H1 (cell line): ENCODE measurements at regions not wholly inside any gene's neighbourhood (a gene's known extent, or its start where the extent isn't known, plus 50 kb on each side); places are given as distances from the start of the nearest gene placed in this dataset.

Experiments
- CTCF ChIA-PET: fragments of 300-600 bp; sonication (Branson Sonifier 250); formaldehyde crosslinking; loops from one replicate; lab custom pipeline; 2021; ENCODE audit not compliant: partially characterized antibody; lab: Charles Lee
- POLR2A ChIA-PET: fragments of 300-600 bp; sonication (Branson Sonifier 250); formaldehyde crosslinking; loops from one replicate; lab custom pipeline; 2021; ENCODE audit warnings: inconsistent platforms; ENCODE audit not compliant: partially characterized antibody; lab: Charles Lee
- DNase-seq, 2 experiments: peaks; one replicate each; pipeline versions ENCODE4 v3.0.0 to v3.0.0-alpha.2; 2010 to 2022; ENCODE audit warnings: low spot score in 2 of 2, low read depth in 1 of 2, mixed read lengths in 1 of 2
- FAIRE-seq: peaks from 2 replicates; lab custom pipeline; 2011; peaks lifted over from hg19 to GRCh38; lab: Jason Lieb, UNC
- H2AFZ ChIP-seq: 2 replicates; pipeline ENCODE4 v1.8.1; 2012; ENCODE audit warnings: low read length, inconsistent platforms
- H2AK5ac ChIP-seq: 2 replicates; pipeline ENCODE4 v1.6.1; 2013; ENCODE audit warnings: low read depth, low read length
- H2BK120ac ChIP-seq: replicated peaks from 2 replicates; pipeline ENCODE3; 2013; ENCODE audit warnings: low read depth, low read length, inconsistent platforms
- H2BK12ac ChIP-seq: 2 replicates; pipeline ENCODE4 v1.6.1; 2013; ENCODE audit warnings: low read depth, low read length
- H2BK15ac ChIP-seq: 2 replicates; pipeline ENCODE4 v1.6.1; 2013; ENCODE audit warnings: low read length
- H2BK20ac ChIP-seq: 2 replicates; pipeline ENCODE4 v1.6.1; 2013; ENCODE audit warnings: low read length
- H2BK5ac ChIP-seq: 2 replicates; pipeline ENCODE4 v1.6.1; 2013; ENCODE audit warnings: low read depth, low read length
- H3K14ac ChIP-seq: 2 replicates; pipeline ENCODE4 v1.6.1; 2013; ENCODE audit warnings: inconsistent platforms; ENCODE audit not compliant: insufficient read length
- H3K18ac ChIP-seq: 2 replicates; pipeline ENCODE4 v1.6.1; 2013; ENCODE audit warnings: low read length; ENCODE audit errors: extremely low read depth
- H3K23ac ChIP-seq: 2 replicates; pipeline ENCODE4 v1.6.1; 2013; ENCODE audit warnings: inconsistent platforms; ENCODE audit not compliant: insufficient read length
- H3K23me2 ChIP-seq: 2 replicates; pipeline ENCODE4 v1.6.1; 2013; ENCODE audit warnings: low read depth, low read length
- H3K27ac ChIP-seq: 2 replicates; pipeline ENCODE4 v1.6.1; 2011; ENCODE audit warnings: low read depth, low read length, inconsistent platforms
- H3K27me3 ChIP-seq, 4 experiments: replicated peaks in 1 of 4; 1 replicate in 1 of 4; 2 replicates in 3 of 4; pipeline versions ENCODE4 v1.6.1 to v1.8.1; 2011 to 2013; ENCODE audit warnings: low read length in 3 of 4, mild to moderate bottlenecking in 3 of 4, inconsistent platforms in 2 of 4, mixed read lengths in 2 of 4, moderate library complexity in 1 of 4; ENCODE audit not compliant: control insufficient read depth in 3 of 4, insufficient read depth in 3 of 4; ENCODE audit errors: extremely low read depth in 1 of 4
- H3K36me3 ChIP-seq, 4 experiments: 2 replicates each; pipeline versions ENCODE4 v1.6.1 to v1.8.1; 2011 to 2013; ENCODE audit warnings: mild to moderate bottlenecking in 4 of 4, low read length in 3 of 4, moderate library complexity in 2 of 4, control low read depth in 1 of 4, inconsistent platforms in 1 of 4; ENCODE audit not compliant: insufficient read depth in 4 of 4, control insufficient read depth in 2 of 4
- H3K4ac ChIP-seq: replicated peaks from 2 replicates; pipeline ENCODE3; 2013; ENCODE audit warnings: low read length, low read depth, mixed read lengths, inconsistent platforms; ENCODE audit not compliant: insufficient read length
- H3K4me1 ChIP-seq, 4 experiments: replicated peaks in 1 of 4; 1 replicate in 1 of 4; 2 replicates in 3 of 4; pipeline versions ENCODE4 v1.6.1 to v1.8.1; 2011 to 2013; ENCODE audit warnings: low read length in 3 of 4, inconsistent platforms in 2 of 4, mixed read lengths in 1 of 4; ENCODE audit not compliant: insufficient read depth in 4 of 4, control insufficient read depth in 3 of 4
- H3K4me2 ChIP-seq, 2 experiments: 2 replicates each; pipeline versions ENCODE4 v1.6.1 to v1.8.1; 2011 to 2013; ENCODE audit warnings: low read depth in 2 of 2, low read length in 2 of 2, control low read depth in 1 of 2, inconsistent platforms in 1 of 2, mild to moderate bottlenecking in 1 of 2; ENCODE audit not compliant: insufficient read depth in 1 of 2
- H3K4me3 ChIP-seq, 4 experiments: fragments of 200-600, 300-600 bp in 1 of 4; sonication (generic), shearing (Covaris generic), sonication (Bioruptor Twin) in 1 of 4; 2 replicates each; pipeline versions ENCODE4 v1.5.1 to v1.8.1; 2011 to 2016; ENCODE audit warnings: low read length in 4 of 4, low read depth in 3 of 4, control low read depth in 2 of 4, inconsistent platforms in 2 of 4, mild to moderate bottlenecking in 2 of 4, mixed read lengths in 1 of 4, moderate library complexity in 1 of 4; ENCODE audit not compliant: insufficient read depth in 2 of 4; ENCODE audit errors: extremely low read depth in 1 of 4
- H3K56ac ChIP-seq: replicated peaks from 2 replicates; pipeline ENCODE3; 2013; ENCODE audit warnings: low read depth, mild to moderate bottlenecking, mixed read lengths, low read length, inconsistent platforms; ENCODE audit not compliant: insufficient read length
- H3K79me1 ChIP-seq: 2 replicates; pipeline ENCODE4 v1.6.1; 2013; ENCODE audit warnings: low read depth, low read length, control low read depth
- H3K79me2 ChIP-seq, 2 experiments: 2 replicates each; pipeline versions ENCODE4 v1.6.1 to v1.8.1; 2012 to 2013; ENCODE audit warnings: low read length in 2 of 2, mild to moderate bottlenecking in 2 of 2, inconsistent platforms in 1 of 2; ENCODE audit not compliant: insufficient read depth in 2 of 2, control insufficient read depth in 1 of 2
- H3K9ac ChIP-seq, 4 experiments: replicated peaks in 1 of 4; 1 replicate in 1 of 4; 2 replicates in 3 of 4; pipeline versions ENCODE4 v1.6.1 to v1.8.1; 2011 to 2013; ENCODE audit warnings: low read depth in 3 of 4, low read length in 3 of 4, control low read depth in 2 of 4, mild to moderate bottlenecking in 2 of 4, moderate library complexity in 2 of 4, inconsistent platforms in 1 of 4; ENCODE audit errors: extremely low read depth in 1 of 4
- H3K9me3 ChIP-seq, 2 experiments: 2 replicates each; pipeline versions ENCODE4 v1.6.1 to v1.8.1; 2012 to 2013; ENCODE audit warnings: mild to moderate bottlenecking in 2 of 2, moderate library complexity in 2 of 2, control low read depth in 1 of 2, inconsistent platforms in 1 of 2, low read depth in 1 of 2, low read length in 1 of 2, mixed read lengths in 1 of 2; ENCODE audit not compliant: insufficient read depth in 2 of 2
- H4K20me1 ChIP-seq, 2 experiments: replicated peaks in 1 of 2; 2 replicates each; pipeline versions ENCODE3 to v1.8.1; 2011 to 2013; ENCODE audit warnings: inconsistent platforms in 2 of 2, low read length in 2 of 2, mild to moderate bottlenecking in 1 of 2; ENCODE audit not compliant: insufficient read depth in 2 of 2, control insufficient read depth in 1 of 2
- H4K5ac ChIP-seq: 2 replicates; pipeline ENCODE4 v1.6.1; 2013; ENCODE audit warnings: low read length, low read depth, mixed read lengths, inconsistent platforms; ENCODE audit not compliant: insufficient read length
- H4K8ac ChIP-seq: 2 replicates; pipeline ENCODE4 v1.8.0; 2013; ENCODE audit warnings: mild to moderate bottlenecking, moderate library complexity, low read length, inconsistent platforms; ENCODE audit not compliant: insufficient read depth; ENCODE audit errors: extremely low read depth
- H4K91ac ChIP-seq: replicated peaks from 2 replicates; pipeline ENCODE3; 2013; ENCODE audit warnings: low read length, mixed read lengths, inconsistent platforms; ENCODE audit not compliant: insufficient read length
- CTCF ChIP-seq, 3 experiments: IDR thresholded peaks; 1 replicate in 2 of 3; 2 replicates in 1 of 3; pipeline versions ENCODE4 v1.5.1 to v1.6.1; 2011; ENCODE audit warnings: low read length in 3 of 3, mild to moderate bottlenecking in 3 of 3, inconsistent platforms in 2 of 3, low read depth in 1 of 3, moderate library complexity in 1 of 3; ENCODE audit not compliant: insufficient read depth in 1 of 3; ENCODE audit errors: control extremely low read depth in 1 of 3
- RAD21 ChIP-seq, 2 experiments: IDR thresholded peaks in 1 of 2; conservative IDR thresholded peaks in 1 of 2; 2 replicates each; pipeline ENCODE4 v1.6.1; 2011; ENCODE audit warnings: low read depth in 2 of 2, low read length in 2 of 2, improper control_type of control experiment in 1 of 2, inconsistent platforms in 1 of 2, mild to moderate bottlenecking in 1 of 2, moderate library complexity in 1 of 2
- SP1 ChIP-seq: IDR thresholded peaks from 2 replicates; pipeline ENCODE4 v1.6.1; 2011; ENCODE audit warnings: low read depth, low read length
- WGBS, 2 experiments: shearing (Covaris generic) in 1 of 2; methylation state at CpG; one replicate each; pipeline versions ENCODE4 v1.1.6 to v1.1.7; 2013 to 2015; ENCODE audit warnings: low lambda C conversion rate in 2 of 2, mixed read lengths in 2 of 2, inconsistent platforms in 1 of 2, low coverage in 1 of 2, missing lambda C conversion rate in 1 of 2; ENCODE audit not compliant: insufficient replicate concordance in 2 of 2, insufficient coverage in 1 of 2, insufficient read length in 1 of 2; ENCODE audit errors: extremely low coverage in 1 of 2, missing lambda C conversion rate in 1 of 2; 5-methylcytosine and 5-hydroxymethylcytosine counted together

GRCh38 chr10:128633864-128634540 lies 507.8 kb upstream of the MKI67 start:
- no peak overlapping the region for H2BK15ac ChIP-seq
- H3K9me3 ChIP-seq: no peaks in the 10 kb centered on the region
- CTCF ChIA-PET: interaction anchor here (0.6 to 1.7 kb wide), 18 partner anchors 9 to 366 kb away, joined by 3 to 6 read pairs (median 3); no protein-coding TSS in a partner anchor
- no peaks in the 10 kb centered on the region for H3K79me2 ChIP-seq
- no peak overlapping the region for H3K4ac ChIP-seq
- 80% methylated on average over 6 of the region's 6 CpGs; no CpG with 5 or more reads in 1 of the 2 experiments for WGBS, 2 experiments
- no peaks in the 10 kb centered on the region for H4K20me1 ChIP-seq
- no peak overlapping the region for H3K4me2 ChIP-seq
- H3K79me1 ChIP-seq: no peaks in the 10 kb centered on the region
- TF ChIP-seq RAD21 (IDR thresholded peaks at IDR 0.05 in 1 of 2, conservative IDR thresholded peaks at IDR 0.05 in 1 of 2; ENCODE audit: low read depth in 2 of 2, low read length in 2 of 2) (peak; percentile 69 to 74), SP1 (no peak), CTCF (IDR thresholded peaks at IDR 0.05; ENCODE audit: control extremely low read depth in 1 of 3, insufficient read depth in 1 of 3, low read depth in 1 of 3, low read length in 3 of 3) (peak in 2 of 3 experiments; percentile 52 to 56; a peak in 3 of 4 replicates)
- no peak overlapping the region for H3K18ac ChIP-seq
- no peak overlapping the region for H2BK5ac ChIP-seq
- H4K5ac ChIP-seq: no peak overlapping the region
- no peak overlapping the region for H2BK20ac ChIP-seq
- no peak overlapping the region for H2BK12ac ChIP-seq
- no peak overlapping the region for H3K56ac ChIP-seq
- H3K36me3 ChIP-seq: no peaks in the 10 kb centered on the region
- peak; percentile 24 for FAIRE-seq
- no peaks in the 10 kb centered on the region for H3K27me3 ChIP-seq
- H3K27ac ChIP-seq: no peak overlapping the region
- no peak overlapping the region for H3K9ac ChIP-seq
- no peaks in the 10 kb centered on the region for H3K23me2 ChIP-seq
- peak overlapping the region; percentile 35 for H2AFZ ChIP-seq
- no peak overlapping the region for H4K91ac ChIP-seq
- H2AK5ac ChIP-seq: no peak overlapping the region
- peak in 1 of 2 experiments; percentile 42 for DNase-seq
- H3K4me3 ChIP-seq: no peak overlapping the region
- H3K14ac ChIP-seq: no peak overlapping the region
- peaks cover 0 to 2% (median 0%) of the 10 kb centered on the region in 4 experiments; a peak in 3 of 7 replicates for H3K4me1 ChIP-seq
- H4K8ac ChIP-seq: no peak overlapping the region
- no peak overlapping the region for H2BK120ac ChIP-seq
- POLR2A ChIA-PET: no interaction called here
- H3K23ac ChIP-seq: no peak overlapping the region
